HS-27A (cell line): ENCODE measurements at regions not wholly inside any gene's neighbourhood (a gene's known extent, or its start where the extent isn't known, plus 50 kb on each side); places are given as distances from the start of the nearest gene placed in this dataset.

Source experiments
- DNase-seq: peaks from one replicate; pipeline ENCODE4 v3.0.0-alpha.2; 2012; ENCODE audit warnings: low read depth, missing footprints

- no peak for DNase-seq
Measured at GRCh38 chr2:41400088-41400665, 647.6 kb upstream of the PKDCC start.

GRCh38 chr2:41405441-41405840 is 642.4 kb upstream of the PKDCC start:
- DNase-seq = no peak

- no peak for DNase-seq
Measured at GRCh38 chr2:41409328-41409727, 638.5 kb upstream of the PKDCC start.

GRCh38 chr2:41410011-41410410 is 637.8 kb upstream of the PKDCC start:
- no peak for DNase-seq

GRCh38 chr2:41413813-41414485 is 633.9 kb upstream of the PKDCC start:
- no peak for DNase-seq

- no peak for DNase-seq
Measured at GRCh38 chr2:41414486-41415230, 633.2 kb upstream of the PKDCC start.

GRCh38 chr2:41417511-41417910 is 630.3 kb upstream of the PKDCC start:
- DNase-seq = no peak

- DNase-seq = no peak
Measured at GRCh38 chr2:41420219-41420618, 627.6 kb upstream of the PKDCC start.

GRCh38 chr2:41420872-41421271 is 626.9 kb upstream of the PKDCC start:
- DNase-seq = no peak

GRCh38 chr2:41431756-41432155 is 616.1 kb upstream of the PKDCC start:
- no peak for DNase-seq

- DNase-seq = no peak
Measured at GRCh38 chr2:41432459-41432858, 615.4 kb upstream of the PKDCC start.

GRCh38 chr2:41434991-41435390 is 612.8 kb upstream of the PKDCC start:
- DNase-seq = no peak

- DNase-seq = no peak
Measured at GRCh38 chr2:41441958-41442357, 605.9 kb upstream of the PKDCC start.

GRCh38 chr2:41445865-41446264 is 602.0 kb upstream of the PKDCC start:
- DNase-seq = no peak

- DNase-seq = no peak
Measured at GRCh38 chr2:41446266-41446665, 601.6 kb upstream of the PKDCC start.

- DNase-seq = no peak
Measured at GRCh38 chr2:41448221-41448620, 599.6 kb upstream of the PKDCC start.

- no peak for DNase-seq
Measured at GRCh38 chr2:41457026-41457425, 590.8 kb upstream of the PKDCC start.

- DNase-seq = no peak
Measured at GRCh38 chr2:41460661-41461060, 587.2 kb upstream of the PKDCC start.

GRCh38 chr2:41464395-41464794 is 583.4 kb upstream of the PKDCC start:
- DNase-seq = no peak

- DNase-seq = no peak
Measured at GRCh38 chr2:41475959-41476358, 571.9 kb upstream of the PKDCC start.

- no peak for DNase-seq
Measured at GRCh38 chr2:41482659-41483058, 565.2 kb upstream of the PKDCC start.

- no peak for DNase-seq
Measured at GRCh38 chr2:41483226-41483625, 564.6 kb upstream of the PKDCC start.
